Ectodermal cell (in vitro differentiated cells): ENCODE measurements at regions not wholly inside any gene's neighbourhood (a gene's known extent, or its start where the extent isn't known, plus 50 kb on each side); places are given as distances from the start of the nearest gene placed in this dataset.
"Not testable (repeated sequence)": the region's sequence is repeated elsewhere in the genome, so short reads cannot be mapped to it uniquely, and the experiment has no call there.

Experiments used
- H3K27ac ChIP-seq: 2 replicates; pipeline ENCODE4 v1.7.0; 2013; ENCODE audit warnings: mild to moderate bottlenecking, low read depth, low read length; ENCODE audit not compliant: insufficient read depth, poor library complexity, severe bottlenecking
- H3K27me3 ChIP-seq: 2 replicates; pipeline ENCODE4 v1.7.0; 2013; ENCODE audit warnings: mild to moderate bottlenecking, low read length; ENCODE audit not compliant: insufficient read depth, control insufficient read depth, poor library complexity, severe bottlenecking
- H3K36me3 ChIP-seq: one replicate; pipeline ENCODE4 v1.7.0; 2013; ENCODE audit warnings: low read length; ENCODE audit not compliant: control insufficient read depth, insufficient read depth
- H3K4me1 ChIP-seq: one replicate; pipeline ENCODE4 v1.7.0; 2013; ENCODE audit warnings: low read length; ENCODE audit not compliant: control insufficient read depth, insufficient read depth
- H3K4me3 ChIP-seq: 2 replicates; pipeline ENCODE4 v1.7.0; 2013; ENCODE audit warnings: low read depth, low read length, control low read depth; ENCODE audit not compliant: insufficient read depth
- H3K9me3 ChIP-seq: 2 replicates; pipeline ENCODE4 v1.7.0; 2013; ENCODE audit warnings: mild to moderate bottlenecking, low read length, moderate library complexity; ENCODE audit not compliant: control insufficient read depth
- WGBS, 2 experiments: methylation state at CpG; one replicate each; pipeline ENCODE4 v1.1.7; 2013; ENCODE audit warnings: missing lambda C conversion rate in 2 of 2; 5-methylcytosine and 5-hydroxymethylcytosine counted together

- no CpG with 5 or more reads among the region's 3 CpGs for WGBS, 2 experiments
- H3K27me3 ChIP-seq: no peaks in the 10 kb centered on the region
- H3K9me3 ChIP-seq: no peaks in the 10 kb centered on the region
- H3K36me3 ChIP-seq: no peaks in the 10 kb centered on the region
- H3K4me1 ChIP-seq: no peaks in the 10 kb centered on the region
- no peak overlapping the region for H3K4me3 ChIP-seq
- no peak overlapping the region for H3K27ac ChIP-seq
Observed at GRCh38 chr11:24247846-24248245, 249.0 kb upstream of the LUZP2 start.

- no peaks in the 10 kb centered on the region for H3K4me1 ChIP-seq
- H3K4me3 ChIP-seq: no peak overlapping the region
- H3K9me3 ChIP-seq: no peaks in the 10 kb centered on the region
- no peaks in the 10 kb centered on the region for H3K36me3 ChIP-seq
- no peak overlapping the region for H3K27ac ChIP-seq
- H3K27me3 ChIP-seq: no peaks in the 10 kb centered on the region
- 100% methylated on average over 1 of the region's 1 CpG; no CpG with 5 or more reads in 1 of the 2 experiments for WGBS, 2 experiments
Observed at GRCh38 chr11:24249921-24250320, 246.9 kb upstream of the LUZP2 start.

GRCh38 chr11:24253237-24253760 is 243.6 kb upstream of the LUZP2 start:
- Histone ChIP-seq H3K4me3 (no peak overlapping the region), H3K27me3 (no peaks in the 10 kb centered on the region), H3K36me3 (no peaks in the 10 kb centered on the region), H3K27ac (peak overlapping the region; percentile 18), H3K4me1 (no peaks in the 10 kb centered on the region), H3K9me3 (no peaks in the 10 kb centered on the region)
- WGBS, 2 experiments: 92 to 94% methylated on average over 1 of the region's 1 CpG

GRCh38 chr11:24264868-24265267 is 232.0 kb upstream of the LUZP2 start:
- WGBS, 2 experiments: 92 to 98% methylated on average over 2 of the region's 2 CpGs
- Histone ChIP-seq H3K9me3 (no peaks in the 10 kb centered on the region), H3K4me3 (no peak overlapping the region), H3K27ac (no peak overlapping the region), H3K4me1 (no peaks in the 10 kb centered on the region), H3K36me3 (no peaks in the 10 kb centered on the region), H3K27me3 (no peaks in the 10 kb centered on the region)

GRCh38 chr11:24267014-24267413 is 229.8 kb upstream of the LUZP2 start:
- Histone ChIP-seq H3K27me3 (no peaks in the 10 kb centered on the region), H3K9me3 (no peaks in the 10 kb centered on the region), H3K4me1 (no peaks in the 10 kb centered on the region), H3K27ac (no peak overlapping the region), H3K36me3 (no peaks in the 10 kb centered on the region), H3K4me3 (no peak overlapping the region)
- WGBS, 2 experiments: 67 to 100% methylated on average over 1 of the region's 2 CpGs

GRCh38 chr11:24271798-24272197 is 225.1 kb upstream of the LUZP2 start:
- Histone ChIP-seq H3K27ac (no peak overlapping the region), H3K4me1 (no peaks in the 10 kb centered on the region), H3K27me3 (no peaks in the 10 kb centered on the region), H3K9me3 (no peaks in the 10 kb centered on the region), H3K36me3 (no peaks in the 10 kb centered on the region), H3K4me3 (no peak overlapping the region)
- 100% methylated on average over 1 to 2 of the region's 2 CpGs for WGBS, 2 experiments

- H3K4me3 ChIP-seq, H3K4me1 ChIP-seq, H3K36me3 ChIP-seq, H3K27me3 ChIP-seq, H3K27ac ChIP-seq, H3K9me3 ChIP-seq: not testable (repeated sequence)
- 94% methylated on average over 25 of the region's 25 CpGs for WGBS, 2 experiments
Observed at GRCh38 chr11:24274214-24274781, 222.6 kb upstream of the LUZP2 start.

- H3K27me3 ChIP-seq: no peaks in the 10 kb centered on the region
- no peaks in the 10 kb centered on the region for H3K4me1 ChIP-seq
- no peaks in the 10 kb centered on the region for H3K9me3 ChIP-seq
- H3K4me3 ChIP-seq: no peak overlapping the region
- no peaks in the 10 kb centered on the region for H3K36me3 ChIP-seq
- WGBS, 2 experiments: 100% methylated on average over 2 of the region's 3 CpGs
- H3K27ac ChIP-seq: no peak overlapping the region
Observed at GRCh38 chr11:24286238-24286637, 210.6 kb upstream of the LUZP2 start.

GRCh38 chr11:24289301-24289700 is 207.6 kb upstream of the LUZP2 start:
- H3K27ac ChIP-seq: no peak overlapping the region
- no CpG with 5 or more reads among the region's 1 CpG for WGBS, 2 experiments
- no peaks in the 10 kb centered on the region for H3K9me3 ChIP-seq
- no peaks in the 10 kb centered on the region for H3K36me3 ChIP-seq
- no peaks in the 10 kb centered on the region for H3K4me1 ChIP-seq
- H3K4me3 ChIP-seq: no peak overlapping the region
- H3K27me3 ChIP-seq: no peaks in the 10 kb centered on the region

- no peaks in the 10 kb centered on the region for H3K9me3 ChIP-seq
- H3K4me1 ChIP-seq: no peaks in the 10 kb centered on the region
- H3K27me3 ChIP-seq: no peaks in the 10 kb centered on the region
- no peak overlapping the region for H3K27ac ChIP-seq
- H3K4me3 ChIP-seq: no peak overlapping the region
- no peaks in the 10 kb centered on the region for H3K36me3 ChIP-seq
- WGBS, 2 experiments: 91 to 92% methylated on average over 2 of the region's 3 CpGs
Observed at GRCh38 chr11:24293964-24294363, 202.9 kb upstream of the LUZP2 start.

GRCh38 chr11:24295360-24295759 is 201.5 kb upstream of the LUZP2 start:
- Histone ChIP-seq H3K27me3 (no peaks in the 10 kb centered on the region), H3K36me3 (no peaks in the 10 kb centered on the region), H3K27ac (no peak overlapping the region), H3K9me3 (no peaks in the 10 kb centered on the region), H3K4me3 (no peak overlapping the region), H3K4me1 (no peaks in the 10 kb centered on the region)
- 86 to 87% methylated on average over 2 of the region's 2 CpGs for WGBS, 2 experiments
